ENCODE measurements at regions not wholly inside any gene's neighbourhood (a gene's known extent, or its start where the extent isn't known, plus 50 kb on each side); places are given as distances from the start of the nearest gene placed in this dataset.

DNA sequence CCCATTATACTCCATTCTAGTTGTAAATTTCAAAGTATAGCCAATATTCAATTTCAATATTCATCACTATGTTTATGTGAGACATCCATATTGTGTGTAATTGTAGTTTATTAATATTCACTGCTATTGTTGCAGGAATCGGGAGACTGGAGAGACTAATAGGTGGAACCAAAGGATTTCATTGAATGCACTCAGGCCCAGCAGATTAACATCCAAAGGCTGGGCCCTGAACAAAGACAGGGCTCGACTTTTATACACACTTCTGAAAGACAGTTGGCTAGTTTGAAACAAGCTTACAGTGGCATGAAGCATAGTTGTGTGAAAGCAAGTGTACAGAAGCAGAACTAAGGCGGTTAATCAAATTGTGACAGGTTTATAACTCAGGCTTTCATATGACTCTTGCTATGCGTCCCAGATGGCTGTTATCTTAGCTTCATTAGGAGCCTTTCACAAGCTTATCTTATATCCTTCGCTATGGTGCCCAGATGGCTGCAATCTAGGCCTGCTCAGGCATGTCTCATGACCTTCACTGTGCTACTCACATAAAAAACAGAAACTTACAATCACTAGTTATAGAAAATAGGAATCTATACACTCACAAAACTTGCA lies 1038.8 kb upstream of the EPHA6 start:
- TF ChIP-seq ZNF664 (tag by site-specific recombination; IDR thresholded peaks at IDR 0.05) = no peak
- no peak for TF ChIP-seq HOXD13 (CRISPR knock-in tag; IDR thresholded peaks at IDR 0.05; ENCODE audit: borderline replicate concordance)
- no peak for TF ChIP-seq ZNF239 (tag by site-specific recombination; IDR thresholded peaks at IDR 0.05)
- no peak for TF ChIP-seq ZNF221 (tag by site-specific recombination; IDR thresholded peaks at IDR 0.05; ENCODE audit: borderline replicate concordance)
- no peak for TF ChIP-seq ZNF138 (tag by site-specific recombination; IDR thresholded peaks at IDR 0.05; ENCODE audit: borderline replicate concordance)
- no peak for TF ChIP-seq RBAK (tag by site-specific recombination; IDR thresholded peaks at IDR 0.05)
- no peak for TF ChIP-seq ZNF23 (tag by site-specific recombination; IDR thresholded peaks at IDR 0.05; ENCODE audit: borderline replicate concordance)
- TF ChIP-seq, protein P1, sequence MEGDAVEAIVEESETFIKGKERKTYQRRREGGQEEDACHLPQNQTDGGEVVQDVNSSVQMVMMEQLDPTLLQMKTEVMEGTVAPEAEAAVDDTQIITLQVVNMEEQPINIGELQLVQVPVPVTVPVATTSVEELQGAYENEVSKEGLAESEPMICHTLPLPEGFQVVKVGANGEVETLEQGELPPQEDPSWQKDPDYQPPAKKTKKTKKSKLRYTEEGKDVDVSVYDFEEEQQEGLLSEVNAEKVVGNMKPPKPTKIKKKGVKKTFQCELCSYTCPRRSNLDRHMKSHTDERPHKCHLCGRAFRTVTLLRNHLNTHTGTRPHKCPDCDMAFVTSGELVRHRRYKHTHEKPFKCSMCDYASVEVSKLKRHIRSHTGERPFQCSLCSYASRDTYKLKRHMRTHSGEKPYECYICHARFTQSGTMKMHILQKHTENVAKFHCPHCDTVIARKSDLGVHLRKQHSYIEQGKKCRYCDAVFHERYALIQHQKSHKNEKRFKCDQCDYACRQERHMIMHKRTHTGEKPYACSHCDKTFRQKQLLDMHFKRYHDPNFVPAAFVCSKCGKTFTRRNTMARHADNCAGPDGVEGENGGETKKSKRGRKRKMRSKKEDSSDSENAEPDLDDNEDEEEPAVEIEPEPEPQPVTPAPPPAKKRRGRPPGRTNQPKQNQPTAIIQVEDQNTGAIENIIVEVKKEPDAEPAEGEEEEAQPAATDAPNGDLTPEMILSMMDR (tag by site-specific recombination; IDR thresholded peaks at IDR 0.05) = no peak
- no peak for TF ChIP-seq ZNF768 (tag by site-specific recombination; IDR thresholded peaks at IDR 0.05)
- TF ChIP-seq ZNF530 (tag by site-specific recombination; IDR thresholded peaks at IDR 0.05; ENCODE audit: low read depth) = no peak
- TF ChIP-seq ZFP37 (tag by site-specific recombination; IDR thresholded peaks at IDR 0.05) = no peak
- no peak for TF ChIP-seq ZNF560 (tag by site-specific recombination; IDR thresholded peaks at IDR 0.05; ENCODE audit: borderline replicate concordance)
- TF ChIP-seq, protein P2, sequence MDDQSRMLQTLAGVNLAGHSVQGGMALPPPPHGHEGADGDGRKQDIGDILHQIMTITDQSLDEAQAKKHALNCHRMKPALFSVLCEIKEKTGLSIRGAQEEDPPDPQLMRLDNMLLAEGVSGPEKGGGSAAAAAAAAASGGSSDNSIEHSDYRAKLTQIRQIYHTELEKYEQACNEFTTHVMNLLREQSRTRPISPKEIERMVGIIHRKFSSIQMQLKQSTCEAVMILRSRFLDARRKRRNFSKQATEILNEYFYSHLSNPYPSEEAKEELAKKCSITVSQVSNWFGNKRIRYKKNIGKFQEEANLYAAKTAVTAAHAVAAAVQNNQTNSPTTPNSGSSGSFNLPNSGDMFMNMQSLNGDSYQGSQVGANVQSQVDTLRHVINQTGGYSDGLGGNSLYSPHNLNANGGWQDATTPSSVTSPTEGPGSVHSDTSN (CRISPR knock-in tag; IDR thresholded peaks at IDR 0.05) = no peak

Data from HEK293 (cell line).